ENCODE measurements at regions not wholly inside any gene's neighbourhood (a gene's known extent, or its start where the extent isn't known, plus 50 kb on each side); places are given as distances from the start of the nearest gene placed in this dataset.
"Not testable (repeated sequence)": the region's sequence is repeated elsewhere in the genome, so short reads cannot be mapped to it uniquely, and the experiment has no call there.

GRCh38 chr11:121379145-121379810 lies 72.8 kb upstream of the SORL1 start:
- TF ChIP-seq CTCF (IDR thresholded peaks at IDR 0.05); POLR2AphosphoS5 (IDR thresholded peaks at IDR 0.05; ENCODE audit: low read depth, low read length): not testable (repeated sequence)

Measured in SK-N-SH (cell line).